ENCODE measurements at regions not wholly inside any gene's neighbourhood (a gene's known extent, or its start where the extent isn't known, plus 50 kb on each side); places are given as distances from the start of the nearest gene placed in this dataset.
"Not testable (repeated sequence)": the region's sequence is repeated elsewhere in the genome, so short reads cannot be mapped to it uniquely, and the experiment has no call there.

DNA sequence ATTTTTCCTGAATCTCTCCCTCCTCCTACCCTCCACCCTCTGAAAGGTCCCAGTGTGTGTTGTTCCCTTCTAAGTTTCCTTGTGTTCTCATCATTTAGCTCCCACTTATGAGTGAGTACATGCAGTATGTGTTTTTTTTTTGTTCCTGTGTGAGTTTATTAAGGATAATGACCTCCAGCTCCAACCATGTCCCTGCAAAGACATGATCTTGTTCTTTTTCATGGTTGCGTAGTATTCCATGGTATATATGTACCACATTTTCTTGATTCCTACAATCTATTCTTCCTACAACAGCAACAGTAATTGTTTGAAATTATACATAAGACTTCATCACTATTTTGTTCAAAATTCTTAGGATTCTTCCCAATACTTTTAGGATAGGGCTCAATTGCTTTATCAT, 1117.8 kb downstream of the GATA3 start:
- DNase-seq (ENCODE audit: low read depth in 2 of 2, low spot score in 1 of 2): no peak

DNA sequence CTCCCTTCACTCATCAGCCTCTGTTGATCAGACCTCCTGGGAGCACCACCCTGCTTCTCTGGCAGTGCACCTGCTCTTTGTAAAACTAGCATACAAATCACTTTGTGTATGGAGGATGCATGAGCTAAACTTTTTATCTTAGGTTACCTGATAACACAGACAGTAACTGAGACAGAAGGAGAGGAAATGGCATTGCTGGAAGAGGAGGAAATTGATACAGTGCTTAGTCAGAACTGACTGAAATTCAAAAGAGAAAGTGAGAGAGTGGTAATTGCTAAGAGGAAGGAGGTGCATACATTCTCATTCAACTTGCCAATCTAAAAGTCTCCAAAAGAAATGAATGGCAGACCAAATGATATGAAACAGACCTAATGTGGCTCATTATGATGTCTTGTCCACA, 1120.7 kb downstream of the GATA3 start:
- no peak for DNase-seq (ENCODE audit: low read depth in 2 of 2, low spot score in 1 of 2)

DNA sequence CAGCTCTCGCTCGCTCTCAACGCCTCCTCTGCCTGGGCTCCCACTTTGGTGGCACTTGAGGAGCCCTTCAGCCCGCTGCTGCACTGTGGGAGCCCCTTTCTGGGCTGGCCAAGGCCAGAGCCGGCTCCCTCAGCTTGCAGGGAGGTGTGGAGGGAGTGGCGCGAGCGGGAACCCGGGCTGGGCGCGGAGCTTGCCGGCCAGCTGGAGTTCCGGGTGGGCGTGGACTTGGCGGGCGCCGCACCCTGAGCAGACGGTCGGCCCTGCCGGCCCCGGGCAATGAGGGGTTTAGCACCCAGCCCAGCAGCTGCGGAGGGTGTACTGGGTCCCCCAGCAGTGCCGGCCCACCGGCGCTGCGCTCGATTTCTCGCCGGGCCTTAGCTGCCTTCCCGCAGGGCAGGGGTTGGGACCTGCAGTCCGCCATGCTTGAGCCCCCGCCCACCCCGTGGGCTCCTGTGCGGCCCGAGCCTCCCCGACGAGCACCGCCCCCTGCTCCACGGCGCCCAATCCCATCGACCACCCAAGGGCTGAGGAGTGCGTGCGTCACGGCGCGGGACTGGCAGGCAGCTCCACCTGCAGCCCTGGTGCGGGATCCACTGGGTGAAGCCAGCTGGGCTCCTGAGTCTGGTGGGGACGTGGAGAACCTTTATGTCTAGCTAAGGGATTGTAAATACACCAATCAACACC, 1128.9 kb downstream of the GATA3 start:
- DNase-seq (ENCODE audit: low read depth in 2 of 2, low spot score in 1 of 2): not testable (repeated sequence)

DNA sequence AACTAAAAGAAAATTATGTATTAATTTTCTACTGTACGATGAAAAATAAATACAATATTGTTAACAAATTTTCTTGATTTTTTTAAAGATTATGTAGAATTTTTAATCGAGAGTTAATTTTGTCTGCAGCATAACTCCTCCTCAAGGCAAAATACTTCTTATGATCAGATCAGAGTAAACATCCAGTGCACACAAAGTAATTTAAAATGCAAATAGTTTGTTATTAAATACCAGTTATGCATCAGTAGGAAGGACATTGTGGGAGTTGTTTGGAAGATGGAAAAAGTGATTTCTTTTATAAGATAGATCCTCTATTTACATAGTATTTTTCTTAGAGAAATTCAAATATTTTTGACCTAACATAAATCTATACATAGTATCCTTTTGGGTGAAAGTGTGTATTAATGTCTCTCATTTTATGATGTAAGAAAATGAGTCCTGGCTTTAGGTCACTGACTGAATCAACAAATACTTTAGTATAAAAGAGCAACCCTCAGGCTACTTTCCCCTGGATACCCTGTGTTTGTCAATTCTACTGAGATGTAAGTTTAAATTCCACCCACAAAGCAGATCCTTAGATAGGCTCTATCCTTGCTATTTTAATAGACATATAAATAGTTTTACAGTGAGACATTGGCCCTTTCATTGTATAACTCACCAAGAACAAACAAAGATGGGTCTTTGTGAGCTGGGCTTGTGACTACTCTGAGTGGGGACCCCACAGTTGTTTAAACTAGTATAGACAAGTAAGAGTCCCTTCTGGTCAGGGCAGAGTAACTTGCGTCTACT, 1133.7 kb downstream of the GATA3 start:
- no peak for DNase-seq (ENCODE audit: low read depth in 2 of 2, low spot score in 1 of 2)

DNA sequence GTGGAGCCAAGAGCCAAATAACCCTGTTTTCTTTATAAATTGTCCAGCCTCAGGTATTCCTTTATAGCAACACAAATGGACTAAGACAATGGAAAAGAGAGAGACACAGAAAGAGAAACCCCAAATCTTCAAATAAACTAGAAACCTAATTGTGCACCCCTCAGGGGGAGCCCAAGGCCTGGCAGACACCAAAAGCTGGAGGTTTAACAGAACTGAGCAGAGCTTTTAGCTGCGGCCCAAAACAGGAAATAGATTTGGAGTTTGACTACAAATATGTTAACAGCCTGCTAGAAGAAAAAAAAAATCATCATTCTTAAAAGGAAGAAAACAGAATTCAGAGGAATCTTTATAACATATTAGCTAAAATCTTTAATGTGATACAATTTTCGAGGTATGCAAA, 1135.0 kb downstream of the GATA3 start:
- no peak for DNase-seq (ENCODE audit: low read depth in 2 of 2, low spot score in 1 of 2)

DNA sequence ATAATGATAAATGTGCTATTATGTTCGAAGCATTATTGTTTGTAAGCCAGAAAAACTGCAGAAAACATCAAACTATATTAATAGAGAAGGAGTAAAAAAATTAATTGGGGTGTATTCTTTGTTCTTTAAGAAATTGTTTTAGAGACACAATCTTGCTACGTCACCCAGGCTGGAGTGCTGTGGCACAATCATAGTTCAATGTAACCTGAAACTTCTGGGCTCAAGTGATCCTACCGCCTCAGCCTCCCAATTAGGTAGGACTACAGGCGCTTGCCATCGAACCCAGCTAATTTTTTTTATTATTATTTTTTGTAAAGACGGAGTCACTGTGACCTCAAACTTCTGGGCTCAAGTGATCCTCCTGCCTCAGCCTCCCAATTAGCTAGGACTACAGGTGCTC, 1138.6 kb downstream of the GATA3 start:
- DNase-seq (ENCODE audit: low read depth in 2 of 2, low spot score in 1 of 2): no peak

DNA sequence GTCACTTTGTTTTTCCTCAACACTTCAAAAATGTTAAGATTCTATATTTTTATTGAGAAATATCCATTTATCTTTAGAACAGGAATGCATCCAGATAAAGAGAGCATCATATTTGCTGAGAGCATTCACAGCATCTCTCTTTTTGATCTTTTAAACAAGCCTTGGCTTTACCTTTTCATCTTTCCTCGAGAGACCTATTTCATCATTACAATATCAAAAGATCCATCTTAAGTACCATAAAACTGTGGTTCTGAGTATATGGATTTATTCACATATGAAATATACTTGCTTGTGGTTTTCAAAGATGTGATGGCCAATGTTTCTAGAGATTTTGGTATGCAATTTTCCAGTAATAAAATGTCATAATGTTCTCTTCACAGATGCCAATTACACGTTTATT, 1140.9 kb downstream of the GATA3 start:
- no peak for DNase-seq (ENCODE audit: low read depth in 2 of 2, low spot score in 1 of 2)

DNA sequence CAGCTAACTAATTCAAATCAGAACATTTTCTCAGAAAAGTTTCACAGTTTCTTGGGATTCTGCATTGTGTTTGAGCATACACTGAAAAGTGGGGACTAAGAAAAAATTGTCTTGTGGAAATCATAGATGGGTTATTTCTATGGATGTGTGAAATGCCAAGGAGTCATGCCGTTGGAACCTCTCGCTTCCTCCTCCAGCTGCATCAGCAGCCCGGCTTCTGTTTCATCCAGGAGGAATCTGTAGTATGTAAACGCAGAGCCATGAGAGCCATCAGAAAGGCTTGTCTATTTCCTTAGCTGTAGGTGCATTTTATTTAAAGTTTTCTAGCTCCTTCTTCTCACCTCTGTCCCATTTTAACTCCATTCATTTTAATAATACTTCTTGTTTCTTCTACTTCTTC, 1144.1 kb downstream of the GATA3 start:
- DNase-seq (ENCODE audit: low read depth in 2 of 2, low spot score in 1 of 2): no peak

DNA sequence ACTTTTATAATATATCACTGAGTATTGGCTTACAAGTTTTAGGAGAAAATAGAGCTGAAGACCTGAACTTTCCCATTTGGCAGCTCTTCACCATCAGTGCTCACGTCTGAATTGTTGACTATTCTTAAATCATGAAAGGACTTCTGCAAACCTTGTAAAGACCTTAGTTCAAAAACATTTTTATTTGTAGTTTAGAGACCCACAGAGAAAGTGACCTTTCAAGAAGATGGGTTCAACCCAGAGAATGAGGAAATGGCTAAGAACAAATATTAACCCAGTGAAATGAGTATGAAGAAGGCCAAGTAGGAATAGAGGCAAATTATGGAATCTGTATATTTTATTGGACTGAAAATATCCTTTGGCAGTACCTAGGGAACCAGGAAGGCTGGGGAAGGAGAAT, 1151.1 kb downstream of the GATA3 start:
- DNase-seq (ENCODE audit: low read depth in 2 of 2, low spot score in 1 of 2): no peak

DNA sequence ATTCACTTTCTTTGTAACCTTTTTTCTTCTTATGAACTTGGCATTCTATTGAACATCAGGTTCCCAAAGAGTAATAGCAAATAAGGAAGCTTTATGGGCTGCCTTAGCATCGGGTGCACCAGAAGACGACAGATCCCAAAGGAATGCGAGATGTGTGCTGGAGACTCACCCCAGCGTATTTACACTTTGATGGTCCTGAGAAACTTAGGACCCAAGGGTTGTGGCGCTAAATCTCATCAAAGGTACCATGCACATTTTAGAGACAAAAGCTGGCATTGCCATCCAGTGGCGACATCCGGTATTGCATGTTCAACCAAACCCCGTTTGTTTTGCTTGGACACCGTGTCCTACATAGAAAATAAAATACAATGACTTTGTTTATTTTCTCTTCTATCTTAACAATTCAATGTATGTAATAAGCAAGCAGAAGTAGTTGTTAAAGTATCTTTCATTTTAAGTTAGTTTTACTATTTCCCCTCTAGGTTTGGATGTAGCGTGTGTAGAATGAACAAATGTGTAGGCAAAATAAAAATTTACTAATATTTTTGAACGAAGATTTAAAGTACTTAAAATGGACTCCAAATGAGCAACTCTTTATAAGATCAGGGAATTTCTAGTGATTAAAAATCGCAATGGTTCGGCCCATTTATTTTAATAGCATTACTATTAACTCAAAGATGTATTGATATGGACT, 1154.8 kb downstream of the GATA3 start:
- peak; percentile 38 to 64 for DNase-seq (ENCODE audit: low read depth in 2 of 2, low spot score in 1 of 2)

DNA sequence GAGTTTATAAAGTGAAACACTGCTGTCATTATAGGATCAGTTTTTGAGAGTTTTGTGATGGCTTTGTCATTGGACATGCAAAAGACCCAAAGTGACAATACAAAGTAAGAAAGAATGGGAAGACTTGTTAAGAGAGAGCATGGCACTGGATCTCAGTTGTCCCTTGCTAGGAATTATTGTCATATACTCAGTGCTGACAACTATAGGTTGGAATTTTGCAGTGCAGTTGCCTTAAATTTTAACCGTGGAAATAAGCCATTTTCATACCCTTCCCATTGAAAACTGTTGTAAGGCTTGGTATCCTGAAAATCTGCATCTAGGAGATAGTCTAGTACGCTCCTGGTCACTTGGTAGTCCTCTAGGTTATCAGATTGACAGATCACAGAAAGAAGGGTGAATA, 1156.7 kb downstream of the GATA3 start:
- DNase-seq (ENCODE audit: low read depth in 2 of 2, low spot score in 1 of 2): no peak

DNA sequence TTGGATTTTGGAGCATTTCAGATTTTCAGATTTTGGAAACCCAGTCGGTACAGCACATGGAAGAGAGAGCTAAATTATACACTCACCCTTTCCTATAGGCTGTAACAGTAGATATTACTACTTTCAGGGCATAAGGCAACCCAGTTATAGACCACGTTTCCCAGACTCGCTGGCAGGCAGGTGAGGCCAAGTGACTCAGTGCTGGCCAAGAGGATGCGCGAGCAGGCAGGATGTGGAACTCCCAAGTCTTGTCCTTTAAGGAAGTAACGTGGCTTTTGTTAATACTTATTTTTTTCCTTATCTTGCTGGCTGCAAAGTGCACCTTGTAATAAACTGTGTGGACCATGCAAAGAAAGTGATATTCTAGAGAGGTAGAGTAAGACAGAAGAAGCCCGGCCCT, 1160.1 kb downstream of the GATA3 start:
- DNase-seq (ENCODE audit: low read depth in 2 of 2, low spot score in 1 of 2): no peak

DNA sequence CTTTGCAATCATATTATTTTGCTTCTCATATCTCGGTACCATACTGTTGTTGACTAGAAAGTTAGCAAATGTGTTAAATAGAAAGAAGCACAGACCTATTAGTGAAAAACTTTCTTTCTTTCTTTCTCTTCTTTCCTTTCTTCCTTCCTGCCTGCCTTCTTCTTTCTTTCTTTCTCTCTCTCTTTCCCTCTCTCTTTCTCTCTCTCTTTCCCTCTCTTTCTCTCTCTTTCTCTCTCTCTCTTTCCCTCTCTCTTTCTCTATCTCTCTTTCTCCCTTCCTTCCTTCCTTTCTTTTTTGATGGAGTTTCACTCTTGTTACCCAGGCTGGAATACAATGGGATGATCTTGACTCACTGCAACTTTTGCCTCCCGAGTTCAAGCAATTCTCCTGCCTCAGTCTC, 1160.6 kb downstream of the GATA3 start:
- DNase-seq (ENCODE audit: low read depth in 2 of 2, low spot score in 1 of 2): no peak

DNA sequence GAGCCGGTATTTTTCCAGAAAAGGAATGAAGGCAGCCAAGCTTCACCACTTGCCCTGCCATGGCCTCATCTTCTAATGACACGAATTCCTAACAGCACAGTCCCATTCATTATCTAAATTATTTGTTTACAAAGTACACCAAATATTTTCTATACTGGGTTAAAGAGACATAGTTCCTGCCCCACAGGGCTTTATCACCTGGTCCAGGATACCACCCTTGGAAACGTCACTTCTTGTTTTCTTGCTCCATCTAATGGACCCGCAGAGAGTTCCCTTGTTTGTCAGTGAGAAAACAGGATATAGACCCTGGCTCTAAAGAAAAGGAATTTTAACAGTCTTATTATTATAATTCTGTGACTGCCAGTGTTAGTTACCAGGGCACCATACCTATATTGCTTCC, 1165.4 kb downstream of the GATA3 start:
- DNase-seq (ENCODE audit: low read depth in 2 of 2, low spot score in 1 of 2): no peak

DNA sequence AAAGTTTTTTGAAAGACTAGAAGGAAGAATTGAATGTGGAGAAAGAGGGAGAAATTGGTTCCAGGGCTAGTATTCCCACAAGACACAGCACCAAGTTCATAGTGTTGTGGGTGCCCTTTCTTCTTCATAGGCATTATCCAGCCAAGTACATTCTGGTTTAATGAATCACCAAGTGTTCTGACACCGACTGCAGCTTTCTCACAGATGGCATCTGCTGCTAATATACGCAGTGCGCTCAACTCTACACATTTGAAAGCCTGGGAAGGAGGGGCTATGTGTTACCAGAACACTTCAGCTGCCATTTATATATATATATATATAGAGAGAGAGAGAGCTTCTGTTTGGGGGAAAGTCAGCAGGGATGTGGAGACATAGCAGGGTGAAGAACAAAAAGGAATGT, 1168.4 kb downstream of the GATA3 start:
- DNase-seq (ENCODE audit: low read depth in 2 of 2, low spot score in 1 of 2): no peak

DNA sequence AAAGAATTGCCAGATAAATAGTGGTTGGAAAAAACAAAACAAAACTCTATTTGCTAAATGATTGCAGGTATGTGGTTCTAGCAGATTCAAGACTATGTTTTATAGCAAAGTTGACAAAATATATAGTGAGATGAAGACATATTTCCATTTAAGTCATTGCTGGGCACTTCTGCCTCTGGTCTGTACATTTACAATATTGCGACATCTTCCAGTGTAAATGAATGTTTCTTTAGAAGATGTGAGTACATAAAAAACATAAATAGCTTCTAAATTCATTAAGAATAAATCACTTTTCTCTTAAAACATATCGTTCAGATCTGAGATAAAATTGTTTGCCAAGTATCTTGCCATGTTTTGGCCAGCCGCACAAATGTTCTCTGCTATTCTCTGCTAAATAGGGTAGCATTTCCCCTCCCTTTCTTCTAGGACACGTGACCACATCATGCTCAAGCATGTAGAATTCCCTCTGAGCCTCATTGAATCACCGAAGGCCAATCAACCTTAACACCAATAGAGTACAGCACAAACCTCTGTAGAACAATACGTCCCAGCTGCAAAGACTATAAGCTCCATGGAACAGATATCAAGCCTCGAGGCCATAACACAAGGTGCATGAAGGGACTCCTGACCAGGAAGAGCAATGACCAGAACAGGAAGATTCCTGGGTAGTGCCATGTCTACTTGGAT, 1173.3 kb downstream of the GATA3 start:
- no peak for DNase-seq (ENCODE audit: low read depth in 2 of 2, low spot score in 1 of 2)

DNA sequence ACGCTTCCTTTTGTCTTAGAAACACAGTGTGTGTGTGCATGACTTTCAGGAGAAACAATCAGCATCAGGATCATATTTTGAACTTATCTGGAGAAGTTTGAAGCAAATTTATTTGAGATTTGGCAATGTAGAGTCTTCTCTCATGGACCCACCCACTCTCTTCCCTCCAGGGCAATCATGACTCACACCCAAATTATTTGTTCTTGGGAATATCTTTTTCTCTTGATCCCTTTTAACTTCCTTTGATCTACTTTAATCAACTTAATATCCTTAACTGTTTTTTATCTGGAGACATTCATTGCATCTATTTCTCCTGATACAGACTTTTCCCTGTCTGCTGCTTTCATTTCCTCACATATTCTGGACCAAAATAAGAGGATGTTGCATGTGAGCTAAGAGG, 1174.3 kb downstream of the GATA3 start:
- no peak for DNase-seq (ENCODE audit: low read depth in 2 of 2, low spot score in 1 of 2)

DNA sequence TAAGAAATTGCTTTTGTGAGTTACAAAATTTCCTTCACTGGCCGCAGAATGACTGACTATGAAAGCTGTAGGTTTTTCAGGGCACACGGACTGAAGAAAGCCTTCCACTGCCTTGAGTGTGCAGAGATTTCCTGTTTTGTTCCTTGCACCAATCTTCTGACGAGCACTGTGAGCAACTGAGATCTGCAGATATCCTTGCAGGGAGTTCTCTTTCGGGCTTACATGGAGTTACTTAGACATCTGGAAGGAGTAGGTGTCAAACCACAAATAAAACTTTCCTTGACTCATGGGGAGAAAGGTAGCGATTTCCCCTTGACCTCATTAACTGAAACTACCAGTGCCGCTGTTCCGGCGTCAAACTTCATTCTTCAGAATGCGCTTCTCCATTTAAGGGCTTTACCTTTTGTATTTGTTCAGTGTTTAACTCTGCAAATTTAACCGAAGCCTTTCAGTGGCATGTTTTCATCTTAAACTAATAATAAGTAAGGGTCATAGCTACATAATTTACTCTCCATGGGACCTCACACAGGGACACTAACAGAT, 1175.3 kb downstream of the GATA3 start:
- no peak for DNase-seq (ENCODE audit: low read depth in 2 of 2, low spot score in 1 of 2)

DNA sequence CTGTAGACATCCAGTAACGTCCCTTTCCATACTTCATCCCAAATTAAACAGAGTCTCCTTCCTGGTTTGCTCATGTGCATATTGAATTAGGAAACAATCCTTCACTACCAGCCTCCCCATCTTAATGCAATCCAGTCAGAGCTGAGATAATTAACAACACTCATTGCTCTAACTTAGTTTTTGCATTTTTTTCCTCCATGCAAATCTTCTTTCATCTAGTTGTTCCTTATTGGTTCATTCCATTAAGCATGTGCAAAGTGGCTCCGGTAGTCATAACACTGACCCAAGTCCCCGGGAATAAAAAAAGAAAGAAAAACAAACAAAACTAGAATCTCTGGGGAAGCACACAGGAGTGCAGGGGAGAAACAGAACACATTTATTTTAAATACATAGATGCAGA, 1176.1 kb downstream of the GATA3 start:
- DNase-seq (ENCODE audit: low read depth in 2 of 2, low spot score in 1 of 2): no peak

DNA sequence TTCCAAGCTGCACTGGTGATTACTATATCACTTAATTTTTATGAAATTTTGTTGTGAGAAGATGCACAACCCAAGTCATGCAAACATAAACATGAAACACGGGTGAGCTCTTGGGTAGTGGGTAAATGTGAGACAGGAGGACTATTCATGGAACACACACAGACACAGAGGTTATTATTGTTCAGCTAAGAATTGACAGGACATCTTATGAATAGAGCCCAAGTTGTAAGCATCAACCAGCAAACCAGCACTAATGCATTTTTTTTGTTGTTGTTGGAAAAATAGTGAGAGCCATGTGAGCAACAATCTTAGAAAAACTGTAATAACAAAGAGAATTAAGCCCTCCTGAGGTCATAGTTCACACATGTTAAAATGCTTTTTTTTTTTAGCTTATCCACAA, 1179.7 kb downstream of the GATA3 start:
- DNase-seq (ENCODE audit: low read depth in 2 of 2, low spot score in 1 of 2): no peak

DNA sequence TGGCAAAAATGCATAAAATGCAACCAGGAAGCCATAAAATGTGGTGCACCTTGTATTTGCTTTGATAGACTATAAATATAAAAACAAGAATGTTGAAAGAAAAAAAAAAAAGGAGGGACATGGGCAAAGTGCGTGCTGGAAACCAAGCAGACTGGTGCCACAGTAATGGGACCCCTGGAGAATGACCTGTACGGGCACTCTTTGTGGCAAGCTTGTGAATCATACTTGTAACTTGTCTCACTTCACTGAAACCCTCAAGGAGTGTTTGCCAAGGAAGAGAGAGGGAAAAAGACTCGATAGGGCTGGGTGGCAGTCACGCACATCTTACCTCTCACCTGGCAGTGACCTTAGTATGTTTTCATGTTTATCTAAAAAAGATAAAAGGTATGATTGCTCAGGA, 1183.6 kb downstream of the GATA3 start:
- no peak for DNase-seq (ENCODE audit: low read depth in 2 of 2, low spot score in 1 of 2)

DNA sequence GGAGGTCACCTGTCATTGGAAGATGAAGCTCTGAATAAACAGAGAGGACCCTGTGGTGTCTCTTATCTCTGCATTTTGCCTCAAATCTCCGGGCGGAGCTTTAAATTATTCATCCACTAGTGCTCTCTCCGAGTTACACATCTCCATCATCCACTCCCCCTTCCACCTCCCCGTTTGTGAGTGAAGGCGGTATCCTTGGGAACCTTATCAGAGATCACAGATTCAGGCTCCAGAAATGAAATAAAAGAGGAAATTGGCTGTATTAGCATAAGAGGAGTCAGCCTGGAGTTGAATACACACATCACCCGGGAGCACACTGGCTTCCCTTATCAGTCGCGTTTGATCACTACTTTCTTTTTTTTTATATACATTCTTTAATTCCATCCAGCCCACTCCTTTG, 1184.8 kb downstream of the GATA3 start:
- no peak for DNase-seq (ENCODE audit: low read depth in 2 of 2, low spot score in 1 of 2)
